ENCODE measurements at regions not wholly inside any gene's neighbourhood (a gene's known extent, or its start where the extent isn't known, plus 50 kb on each side); places are given as distances from the start of the nearest gene placed in this dataset.

DNA sequence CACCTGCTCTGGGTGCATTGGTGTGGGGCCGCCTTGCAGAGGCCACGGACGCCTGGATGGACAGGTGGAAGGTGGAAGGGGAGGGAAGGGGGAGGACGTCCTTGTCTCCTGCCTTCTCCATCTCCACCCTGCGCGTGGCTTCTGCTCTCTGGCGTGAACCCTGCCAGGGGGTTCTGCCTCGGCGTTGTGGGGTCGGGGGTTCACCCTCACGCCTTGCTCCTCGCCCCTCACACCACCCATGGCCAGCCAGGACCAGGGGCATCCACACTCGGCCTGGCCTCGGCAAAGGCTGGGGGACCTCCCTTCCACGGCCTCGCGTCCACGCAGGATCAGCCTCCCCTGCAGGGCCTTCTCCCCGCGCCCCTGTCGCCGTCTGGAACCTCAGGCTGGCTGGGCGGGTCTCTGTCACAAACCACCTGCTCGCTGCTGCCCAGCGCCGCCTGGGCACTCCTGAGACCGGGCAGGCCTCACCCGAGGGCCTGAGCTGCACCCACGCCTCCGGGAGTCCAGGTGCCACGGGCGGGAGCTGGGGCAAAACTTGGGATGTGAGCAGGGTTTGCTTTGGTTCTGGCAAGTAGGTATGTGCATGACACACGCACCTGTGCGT lies 655.9 kb downstream of the GALR1 start:
- TF ChIP-seq EZH2 (IDR thresholded peaks at IDR 0.05; ENCODE audit: insufficient read depth, poor library complexity, severe bottlenecking) = no peak
- no peak for TF ChIP-seq EZH2phosphoT487 (IDR thresholded peaks at IDR 0.05; ENCODE audit: insufficient read depth, low read depth)
